Neural cell (in vitro differentiated cells): ENCODE measurements at regions not wholly inside any gene's neighbourhood (a gene's known extent, or its start where the extent isn't known, plus 50 kb on each side); places are given as distances from the start of the nearest gene placed in this dataset.

ENCODE experiments used
- H2AFZ ChIP-seq: fragments of 200-600, 300-800 bp; sonication (generic), shearing (Covaris generic); 2 replicates; pipeline ENCODE4 v1.6.0; 2014; ENCODE audit warnings: low read depth, mild to moderate bottlenecking, antibody characterized with exemption, low read length, moderate library complexity
- H3F3A ChIP-seq: fragments of 200-600 bp; shearing (Covaris generic); 2 replicates; pipeline ENCODE4 v1.6.1; 2016; ENCODE audit warnings: mild to moderate bottlenecking, moderate library complexity, mixed read lengths, antibody characterized with exemption, low read length; ENCODE audit not compliant: insufficient read depth, poor library complexity, severe bottlenecking
- H3K27ac ChIP-seq: fragments of 200-600, 300-800 bp; sonication (generic), shearing (Covaris generic); 2 replicates; pipeline ENCODE4 v1.5.1; 2014; ENCODE audit warnings: mild to moderate bottlenecking, low read length, moderate library complexity
- H3K27me3 ChIP-seq: fragments of 300-800, 200-600 bp; sonication (generic), shearing (Covaris generic); 2 replicates; pipeline ENCODE4 v1.6.0; 2014; ENCODE audit warnings: mild to moderate bottlenecking, low read depth, low read length, moderate library complexity; ENCODE audit not compliant: insufficient read depth
- H3K36me3 ChIP-seq: fragments of 300-800, 200-600 bp; sonication (generic), shearing (Covaris generic); 2 replicates; pipeline ENCODE4 v1.5.1; 2014; ENCODE audit warnings: mild to moderate bottlenecking, antibody characterized with exemption, low read length, moderate library complexity; ENCODE audit not compliant: insufficient read depth
- H3K4me2 ChIP-seq: fragments of 300-800, 200-600 bp; sonication (generic), shearing (Covaris generic); 2 replicates; pipeline ENCODE4 v1.6.0; 2014; ENCODE audit warnings: mild to moderate bottlenecking, low read length
- H3K4me3 ChIP-seq: fragments of 300-800, 200-600 bp; sonication (generic), shearing (Covaris generic); 2 replicates; pipeline ENCODE4 v1.5.1; 2014; ENCODE audit warnings: mild to moderate bottlenecking, low read length, moderate library complexity
- H3K79me2 ChIP-seq: fragments of 200-600 bp; shearing (Covaris generic); replicated peaks from 2 replicates; pipeline ENCODE4 v1.6.0; 2014; ENCODE audit warnings: mild to moderate bottlenecking, low read length, moderate library complexity; ENCODE audit not compliant: insufficient read depth
- H3K9ac ChIP-seq: fragments of 300-800, 200-600 bp; sonication (generic), shearing (Covaris generic); 2 replicates; pipeline ENCODE4 v1.6.1; 2016; ENCODE audit warnings: mild to moderate bottlenecking, low read length, mixed read lengths
- H3K9me2 ChIP-seq: fragments of 200-600 bp; shearing (Covaris generic); 2 replicates; pipeline ENCODE4 v1.6.1; 2016; ENCODE audit warnings: mild to moderate bottlenecking, low read length, mixed read lengths; ENCODE audit not compliant: insufficient read depth
- H3K9me3 ChIP-seq: fragments of 200-600, 300-800 bp; sonication (generic), shearing (Covaris generic); 2 replicates; pipeline ENCODE4 v1.6.1; 2016; ENCODE audit warnings: mild to moderate bottlenecking, mixed run types, low read length, moderate library complexity, mixed read lengths
- H4K20me1 ChIP-seq: fragments of 200-600 bp; shearing (Covaris generic); 2 replicates; pipeline ENCODE4 v1.6.1; 2016; ENCODE audit warnings: mild to moderate bottlenecking, mixed run types; ENCODE audit not compliant: insufficient read depth
- EP300 ChIP-seq: fragments of 450-650 bp; conservative IDR thresholded peaks from 2 replicates; pipeline ENCODE4 v1.6.1; 2014; ENCODE audit warnings: antibody characterized with exemption, mild to moderate bottlenecking, moderate library complexity; ENCODE audit not compliant: poor library complexity, severe bottlenecking
- EZH2 ChIP-seq: fragments of 200-600, 300-800 bp; shearing (Covaris generic), sonication (generic); IDR thresholded peaks from 2 replicates; pipeline ENCODE4 v1.6.1; 2014; ENCODE audit warnings: antibody characterized with exemption, low read length, borderline replicate concordance, mild to moderate bottlenecking; ENCODE audit not compliant: insufficient read depth, poor library complexity, severe bottlenecking
- MXI1 ChIP-seq: fragments of 450-650 bp; conservative IDR thresholded peaks from 2 replicates; pipeline ENCODE4 v1.6.1; 2014; ENCODE audit warnings: antibody characterized with exemption, mild to moderate bottlenecking; ENCODE audit not compliant: poor library complexity, severe bottlenecking
- POLR2AphosphoS5 ChIP-seq: IDR thresholded peaks from 2 replicates; pipeline ENCODE4 v1.6.1; 2012
- RAD21 ChIP-seq: fragments of 450-650 bp; conservative IDR thresholded peaks from 2 replicates; pipeline ENCODE4 v1.6.1; 2014; ENCODE audit warnings: antibody characterized with exemption, mild to moderate bottlenecking, moderate library complexity
- SMC3 ChIP-seq: fragments of 450-650 bp; conservative IDR thresholded peaks from 2 replicates; pipeline ENCODE4 v1.6.1; 2014; ENCODE audit warnings: antibody characterized with exemption, mild to moderate bottlenecking, moderate library complexity; ENCODE audit not compliant: poor library complexity
- TAF1 ChIP-seq: IDR thresholded peaks from 2 replicates; pipeline ENCODE4 v1.6.1; 2012; ENCODE audit warnings: low read depth
- TF ChIP-seq, protein P1 (sequence below): IDR thresholded peaks from 2 replicates; pipeline ENCODE4 v1.6.1; 2012; ENCODE audit warnings: borderline replicate concordance
- TF ChIP-seq, protein P2 (sequence below): fragments of 450-650 bp; IDR thresholded peaks from 2 replicates; pipeline ENCODE4 v1.5.1; 2014; ENCODE audit warnings: antibody characterized with exemption, mild to moderate bottlenecking, moderate library complexity; ENCODE audit not compliant: poor library complexity, severe bottlenecking

DNA sequence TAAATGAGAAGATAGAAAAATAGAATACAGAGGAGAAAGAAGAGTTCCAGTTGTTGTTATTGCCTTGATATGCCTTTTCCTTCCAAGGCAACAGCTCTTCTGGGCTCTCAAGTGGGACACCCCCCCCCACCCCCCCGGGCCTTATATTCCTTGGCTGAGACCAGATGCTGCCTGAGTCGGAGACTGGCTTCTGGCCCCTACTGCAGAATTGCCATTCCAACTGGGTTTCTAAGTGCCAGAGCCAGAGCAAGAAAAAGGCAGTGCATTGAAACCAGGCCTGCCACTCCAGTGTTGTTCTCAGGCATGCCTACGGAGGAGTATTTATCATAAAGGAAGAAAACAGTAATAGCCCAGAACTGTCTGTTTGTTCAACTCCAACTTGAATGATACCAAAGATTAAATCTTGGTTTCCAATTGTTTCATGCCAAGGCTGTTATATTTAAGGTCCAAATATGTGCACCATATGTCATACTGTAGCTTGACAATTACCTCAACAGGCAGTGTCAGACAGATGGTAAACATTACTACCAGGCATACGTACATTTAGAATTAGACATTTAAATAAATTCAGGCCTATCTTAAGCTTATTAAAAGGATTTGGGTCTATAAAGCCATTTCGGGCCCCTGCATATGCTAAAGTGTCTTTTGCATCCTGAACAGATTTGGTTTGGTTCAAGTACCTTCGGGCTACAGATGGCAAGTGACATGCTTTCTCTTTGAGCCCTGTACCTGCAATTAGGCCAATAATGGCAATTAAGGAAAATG is 209.9 kb upstream of the SEMA6D start:
- H3K9me2 ChIP-seq: no peaks in the 10 kb centered on the region
- no peak for TF ChIP-seq SMC3
- no peaks in the 10 kb centered on the region for H3F3A ChIP-seq
- no peak overlapping the region for H3K4me2 ChIP-seq
- H3K36me3 ChIP-seq: no peaks in the 10 kb centered on the region
- H3K9me3 ChIP-seq: no peaks in the 10 kb centered on the region
- no peak overlapping the region for H3K9ac ChIP-seq
- no peaks in the 10 kb centered on the region for H3K79me2 ChIP-seq
- no peak overlapping the region for H2AFZ ChIP-seq
- H3K27ac ChIP-seq: no peak overlapping the region
- no peak overlapping the region for H3K4me3 ChIP-seq
- no peaks in the 10 kb centered on the region for H3K27me3 ChIP-seq
- H4K20me1 ChIP-seq: no peaks in the 10 kb centered on the region

DNA sequence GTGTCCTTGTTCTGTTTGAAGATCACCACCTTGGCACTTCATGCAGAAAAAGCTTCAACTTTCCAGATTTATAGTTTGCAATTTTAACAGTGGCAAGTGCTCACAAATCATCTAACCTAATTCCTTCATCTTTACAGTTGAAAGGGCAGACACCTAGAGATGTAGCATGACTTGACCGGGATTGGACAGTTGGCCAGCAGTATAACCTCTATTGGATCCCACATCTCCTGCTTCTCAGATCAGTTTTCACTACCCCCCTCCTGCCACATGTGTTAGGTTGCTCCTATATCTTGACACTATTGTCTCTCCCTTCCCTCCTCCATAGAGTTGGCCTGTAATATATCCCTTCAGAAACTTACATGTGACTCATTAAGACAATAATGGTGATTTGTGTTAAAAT is 206.0 kb upstream of the SEMA6D start:
- no peak overlapping the region for H2AFZ ChIP-seq
- no peaks in the 10 kb centered on the region for H3K9me2 ChIP-seq

More for the DNA sequence above, 206.0 kb upstream of the SEMA6D start:
- Histone ChIP-seq H3K27ac (no peak overlapping the region), H3K36me3 (no peaks in the 10 kb centered on the region), H3K4me2 (no peak overlapping the region), H3K9me3 (no peaks in the 10 kb centered on the region), H3K4me3 (no peak overlapping the region), H3K9ac (no peak overlapping the region), H4K20me1 (no peaks in the 10 kb centered on the region), H3F3A (no peaks in the 10 kb centered on the region), H3K27me3 (no peaks in the 10 kb centered on the region), H3K79me2 (no peaks in the 10 kb centered on the region)
- TF ChIP-seq EZH2 (no peak), POLR2AphosphoS5 (no peak), EP300 (no peak), MXI1 (no peak), TAF1 (no peak), RAD21 (no peak)
- TF ChIP-seq, protein P1, sequence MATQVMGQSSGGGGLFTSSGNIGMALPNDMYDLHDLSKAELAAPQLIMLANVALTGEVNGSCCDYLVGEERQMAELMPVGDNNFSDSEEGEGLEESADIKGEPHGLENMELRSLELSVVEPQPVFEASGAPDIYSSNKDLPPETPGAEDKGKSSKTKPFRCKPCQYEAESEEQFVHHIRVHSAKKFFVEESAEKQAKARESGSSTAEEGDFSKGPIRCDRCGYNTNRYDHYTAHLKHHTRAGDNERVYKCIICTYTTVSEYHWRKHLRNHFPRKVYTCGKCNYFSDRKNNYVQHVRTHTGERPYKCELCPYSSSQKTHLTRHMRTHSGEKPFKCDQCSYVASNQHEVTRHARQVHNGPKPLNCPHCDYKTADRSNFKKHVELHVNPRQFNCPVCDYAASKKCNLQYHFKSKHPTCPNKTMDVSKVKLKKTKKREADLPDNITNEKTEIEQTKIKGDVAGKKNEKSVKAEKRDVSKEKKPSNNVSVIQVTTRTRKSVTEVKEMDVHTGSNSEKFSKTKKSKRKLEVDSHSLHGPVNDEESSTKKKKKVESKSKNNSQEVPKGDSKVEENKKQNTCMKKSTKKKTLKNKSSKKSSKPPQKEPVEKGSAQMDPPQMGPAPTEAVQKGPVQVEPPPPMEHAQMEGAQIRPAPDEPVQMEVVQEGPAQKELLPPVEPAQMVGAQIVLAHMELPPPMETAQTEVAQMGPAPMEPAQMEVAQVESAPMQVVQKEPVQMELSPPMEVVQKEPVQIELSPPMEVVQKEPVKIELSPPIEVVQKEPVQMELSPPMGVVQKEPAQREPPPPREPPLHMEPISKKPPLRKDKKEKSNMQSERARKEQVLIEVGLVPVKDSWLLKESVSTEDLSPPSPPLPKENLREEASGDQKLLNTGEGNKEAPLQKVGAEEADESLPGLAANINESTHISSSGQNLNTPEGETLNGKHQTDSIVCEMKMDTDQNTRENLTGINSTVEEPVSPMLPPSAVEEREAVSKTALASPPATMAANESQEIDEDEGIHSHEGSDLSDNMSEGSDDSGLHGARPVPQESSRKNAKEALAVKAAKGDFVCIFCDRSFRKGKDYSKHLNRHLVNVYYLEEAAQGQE: no peak
- TF ChIP-seq, protein P2, sequence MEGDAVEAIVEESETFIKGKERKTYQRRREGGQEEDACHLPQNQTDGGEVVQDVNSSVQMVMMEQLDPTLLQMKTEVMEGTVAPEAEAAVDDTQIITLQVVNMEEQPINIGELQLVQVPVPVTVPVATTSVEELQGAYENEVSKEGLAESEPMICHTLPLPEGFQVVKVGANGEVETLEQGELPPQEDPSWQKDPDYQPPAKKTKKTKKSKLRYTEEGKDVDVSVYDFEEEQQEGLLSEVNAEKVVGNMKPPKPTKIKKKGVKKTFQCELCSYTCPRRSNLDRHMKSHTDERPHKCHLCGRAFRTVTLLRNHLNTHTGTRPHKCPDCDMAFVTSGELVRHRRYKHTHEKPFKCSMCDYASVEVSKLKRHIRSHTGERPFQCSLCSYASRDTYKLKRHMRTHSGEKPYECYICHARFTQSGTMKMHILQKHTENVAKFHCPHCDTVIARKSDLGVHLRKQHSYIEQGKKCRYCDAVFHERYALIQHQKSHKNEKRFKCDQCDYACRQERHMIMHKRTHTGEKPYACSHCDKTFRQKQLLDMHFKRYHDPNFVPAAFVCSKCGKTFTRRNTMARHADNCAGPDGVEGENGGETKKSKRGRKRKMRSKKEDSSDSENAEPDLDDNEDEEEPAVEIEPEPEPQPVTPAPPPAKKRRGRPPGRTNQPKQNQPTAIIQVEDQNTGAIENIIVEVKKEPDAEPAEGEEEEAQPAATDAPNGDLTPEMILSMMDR: no peak
